Activated T-cell treated with anti-CD3 and anti-CD28 coated beads, Interleukin-2, amount 50 U/mL, for 24 hours (primary cell): ENCODE measurements at regions not wholly inside any gene's neighbourhood (a gene's known extent, or its start where the extent isn't known, plus 50 kb on each side); places are given as distances from the start of the nearest gene placed in this dataset.

Source experiments
- DNase-seq: peaks from one replicate; pipeline ENCODE4 v3.0.0-alpha.2; 2020
- H3K27ac Mint-ChIP-seq: 2 replicates; pipeline ENCODE4 v1.8.0; 2020; ENCODE audit warnings: mild to moderate bottlenecking, mixed read lengths
- H3K27me3 Mint-ChIP-seq: 2 replicates; pipeline ENCODE4 v1.8.0; 2020; ENCODE audit warnings: mixed read lengths
- H3K36me3 Mint-ChIP-seq: 2 replicates; pipeline ENCODE4 v1.8.0; 2020; ENCODE audit warnings: low read depth, mixed read lengths
- H3K4me1 Mint-ChIP-seq: 2 replicates; pipeline ENCODE4 v1.8.0; 2020; ENCODE audit warnings: low read depth, mixed read lengths
- H3K4me3 Mint-ChIP-seq: 2 replicates; pipeline ENCODE4 v1.8.0; 2020; ENCODE audit warnings: mild to moderate bottlenecking, moderate library complexity, mixed read lengths
- H3K9me3 Mint-ChIP-seq: 2 replicates; pipeline ENCODE4 v1.8.0; 2020; ENCODE audit warnings: mixed read lengths

DNA sequence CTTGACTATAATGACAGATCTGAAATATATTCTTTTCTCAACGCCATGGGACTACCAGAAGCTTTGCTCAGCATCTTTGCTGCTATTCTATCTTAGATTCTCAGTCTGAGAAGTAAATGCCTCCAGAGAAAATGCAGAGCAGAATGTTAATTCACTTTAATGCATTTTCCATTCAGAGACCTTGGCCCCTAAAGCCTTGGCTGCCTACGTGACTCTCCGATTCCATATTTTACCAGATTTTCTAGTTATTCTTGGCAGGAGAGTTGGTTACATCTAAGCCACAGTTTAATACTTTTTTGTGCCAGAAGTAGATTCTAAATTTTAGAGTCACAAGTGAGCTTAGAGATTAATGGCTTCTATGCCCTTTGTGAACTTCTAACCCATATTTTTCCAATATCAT is 837.1 kb upstream of the POU3F3 start:
- Mint-ChIP-seq H3K27me3 (no peaks in the 10 kb centered on the region), H3K4me3 (no peak overlapping the region), H3K4me1 (no peaks in the 10 kb centered on the region), H3K9me3 (peaks cover 20% of the 10 kb centered on the region), H3K36me3 (no peaks in the 10 kb centered on the region), H3K27ac (no peak overlapping the region)
- no peak for DNase-seq

GRCh38 chr2:104023306-104023705 is 830.6 kb upstream of the POU3F3 start:
- no peak for DNase-seq
- Mint-ChIP-seq H3K9me3 (peaks cover 13% of the 10 kb centered on the region), H3K4me3 (no peak overlapping the region), H3K27ac (no peak overlapping the region), H3K36me3 (no peaks in the 10 kb centered on the region), H3K27me3 (no peaks in the 10 kb centered on the region), H3K4me1 (no peaks in the 10 kb centered on the region)

DNA sequence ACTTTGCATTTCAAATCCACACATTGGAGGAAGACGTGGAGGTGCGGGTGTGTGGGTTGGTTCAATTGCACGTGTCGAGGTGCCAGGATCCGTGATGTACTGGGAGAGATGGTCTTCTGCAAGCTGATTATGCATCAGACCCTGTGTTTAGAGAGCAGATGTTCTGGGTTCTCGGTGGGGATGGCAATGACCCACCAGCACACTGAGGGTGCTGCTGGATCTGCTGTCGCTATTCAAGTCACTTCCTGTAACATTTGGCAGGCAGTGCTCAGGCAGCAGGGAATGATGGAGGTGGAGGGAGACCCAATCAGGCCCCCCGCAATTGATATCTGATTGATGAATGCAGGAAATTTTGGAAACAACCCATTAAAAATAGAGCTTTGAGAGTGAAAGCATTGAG is 830.1 kb upstream of the POU3F3 start:
- Mint-ChIP-seq H3K27ac (no peak overlapping the region), H3K9me3 (peaks cover 11% of the 10 kb centered on the region), H3K27me3 (no peaks in the 10 kb centered on the region), H3K4me1 (no peaks in the 10 kb centered on the region), H3K4me3 (no peak overlapping the region), H3K36me3 (no peaks in the 10 kb centered on the region)
- DNase-seq: no peak

- Mint-ChIP-seq H3K4me3 (no peak overlapping the region), H3K36me3 (no peaks in the 10 kb centered on the region), H3K9me3 (peaks cover 9% of the 10 kb centered on the region), H3K27me3 (no peaks in the 10 kb centered on the region), H3K4me1 (no peaks in the 10 kb centered on the region), H3K27ac (no peak overlapping the region)
- no peak for DNase-seq
Observed at GRCh38 chr2:104025295-104025694, 828.6 kb upstream of the POU3F3 start.

- Mint-ChIP-seq H3K4me3 (no peak overlapping the region), H3K27me3 (no peaks in the 10 kb centered on the region), H3K9me3 (peaks cover 4% of the 10 kb centered on the region), H3K36me3 (no peaks in the 10 kb centered on the region), H3K27ac (no peak overlapping the region), H3K4me1 (no peaks in the 10 kb centered on the region)
- DNase-seq: no peak
Observed at GRCh38 chr2:104026725-104027124, 827.2 kb upstream of the POU3F3 start.

DNA sequence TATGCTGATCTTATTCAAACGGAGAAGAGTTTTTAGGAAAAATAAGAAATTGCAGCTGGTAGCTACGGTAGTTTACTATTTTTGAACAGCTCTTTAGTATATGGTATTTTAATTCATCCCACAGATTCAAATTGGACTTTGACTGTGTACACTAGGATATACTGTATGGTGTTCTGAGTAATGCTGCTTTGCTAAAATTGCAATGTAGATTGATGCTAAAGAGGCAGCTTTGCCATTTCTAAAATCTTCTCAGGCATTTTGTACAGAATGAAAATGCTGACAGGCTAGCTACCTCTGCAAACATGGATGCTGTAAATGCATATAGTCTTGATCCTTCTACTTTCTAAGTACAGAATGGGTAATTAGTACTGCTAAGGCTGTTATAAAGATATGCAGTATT is 826.6 kb upstream of the POU3F3 start:
- peaks cover 2% of the 10 kb centered on the region for H3K9me3 Mint-ChIP-seq
- DNase-seq: no peak
- no peaks in the 10 kb centered on the region for H3K4me1 Mint-ChIP-seq
- no peaks in the 10 kb centered on the region for H3K27me3 Mint-ChIP-seq
- no peaks in the 10 kb centered on the region for H3K36me3 Mint-ChIP-seq
- no peak overlapping the region for H3K27ac Mint-ChIP-seq
- no peak overlapping the region for H3K4me3 Mint-ChIP-seq

GRCh38 chr2:104028061-104028460 is 825.9 kb upstream of the POU3F3 start:
- no peaks in the 10 kb centered on the region for H3K4me1 Mint-ChIP-seq
- no peaks in the 10 kb centered on the region for H3K27me3 Mint-ChIP-seq
- H3K9me3 Mint-ChIP-seq: peaks cover 2% of the 10 kb centered on the region
- no peaks in the 10 kb centered on the region for H3K36me3 Mint-ChIP-seq
- DNase-seq: no peak
- no peak overlapping the region for H3K4me3 Mint-ChIP-seq
- H3K27ac Mint-ChIP-seq: no peak overlapping the region

- DNase-seq: no peak
- no peak overlapping the region for H3K27ac Mint-ChIP-seq
- no peaks in the 10 kb centered on the region for H3K4me1 Mint-ChIP-seq
- H3K4me3 Mint-ChIP-seq: no peak overlapping the region
- H3K36me3 Mint-ChIP-seq: no peaks in the 10 kb centered on the region
- no peaks in the 10 kb centered on the region for H3K27me3 Mint-ChIP-seq
- peaks cover 10% of the 10 kb centered on the region for H3K9me3 Mint-ChIP-seq
Observed at GRCh38 chr2:104033399-104033798, 820.5 kb upstream of the POU3F3 start.

DNA sequence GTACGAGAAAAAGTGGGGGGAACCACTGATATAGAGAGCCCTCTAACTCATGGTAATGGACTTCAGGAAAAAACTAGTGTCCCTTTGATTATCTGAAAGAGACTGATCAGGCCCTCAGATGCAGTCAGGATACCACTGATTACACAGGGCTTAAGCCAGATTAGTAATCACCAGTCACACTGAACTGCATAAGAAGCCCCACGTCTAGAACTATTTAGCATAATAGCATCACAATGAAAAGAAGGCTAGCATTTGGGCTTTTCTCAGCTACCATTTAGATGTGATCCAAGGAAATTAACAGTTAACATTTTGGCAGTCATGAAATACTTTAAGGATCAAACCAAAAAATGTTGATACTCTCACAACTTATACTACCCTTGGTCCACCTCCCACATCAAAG is 813.1 kb upstream of the POU3F3 start:
- Mint-ChIP-seq H3K27ac (no peak overlapping the region), H3K4me1 (no peaks in the 10 kb centered on the region), H3K4me3 (no peak overlapping the region), H3K9me3 (peaks cover 6% of the 10 kb centered on the region), H3K36me3 (no peaks in the 10 kb centered on the region), H3K27me3 (no peaks in the 10 kb centered on the region)
- no peak for DNase-seq

- H3K9me3 Mint-ChIP-seq: peaks cover 4% of the 10 kb centered on the region
- no peaks in the 10 kb centered on the region for H3K27me3 Mint-ChIP-seq
- no peaks in the 10 kb centered on the region for H3K4me1 Mint-ChIP-seq
Observed at GRCh38 chr2:104041351-104041750, 812.6 kb upstream of the POU3F3 start.

GRCh38 chr2:104043864-104044263 is 810.1 kb upstream of the POU3F3 start:
- DNase-seq: no peak
- no peaks in the 10 kb centered on the region for H3K4me1 Mint-ChIP-seq
- no peaks in the 10 kb centered on the region for H3K36me3 Mint-ChIP-seq
- no peaks in the 10 kb centered on the region for H3K27me3 Mint-ChIP-seq
- H3K4me3 Mint-ChIP-seq: no peak overlapping the region
- no peaks in the 10 kb centered on the region for H3K9me3 Mint-ChIP-seq
- no peak overlapping the region for H3K27ac Mint-ChIP-seq

More at GRCh38 chr2:104041351-104041750, 812.6 kb upstream of the POU3F3 start:
- Mint-ChIP-seq H3K4me3 (no peak overlapping the region), H3K36me3 (no peaks in the 10 kb centered on the region), H3K27ac (no peak overlapping the region)
- DNase-seq: no peak

GRCh38 chr2:104045071-104045470 is 808.8 kb upstream of the POU3F3 start:
- Mint-ChIP-seq H3K27ac (no peak overlapping the region), H3K27me3 (no peaks in the 10 kb centered on the region), H3K4me1 (no peaks in the 10 kb centered on the region), H3K36me3 (no peaks in the 10 kb centered on the region), H3K4me3 (no peak overlapping the region), H3K9me3 (no peaks in the 10 kb centered on the region)
- no peak for DNase-seq

DNA sequence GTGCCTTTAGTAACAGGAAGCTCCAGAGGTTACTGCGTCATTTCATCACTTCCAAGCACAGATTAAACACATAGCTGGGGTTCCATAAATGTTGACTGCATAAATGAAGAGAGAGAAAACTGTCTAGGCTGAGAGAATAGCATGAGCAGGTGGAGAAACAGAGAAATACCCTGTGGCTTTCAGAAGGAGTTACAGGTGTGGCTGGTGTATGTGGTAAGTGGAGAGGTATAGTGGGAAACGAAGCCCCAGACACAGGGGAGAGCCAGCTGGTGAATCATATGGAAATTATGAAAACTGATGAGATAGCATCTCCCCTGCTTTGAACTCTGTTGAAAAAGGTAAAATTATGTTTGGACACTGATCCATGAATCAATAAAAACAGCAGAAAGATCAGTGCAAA is 807.4 kb upstream of the POU3F3 start:
- no peaks in the 10 kb centered on the region for H3K9me3 Mint-ChIP-seq
- no peaks in the 10 kb centered on the region for H3K4me1 Mint-ChIP-seq
- H3K27me3 Mint-ChIP-seq: no peaks in the 10 kb centered on the region
- no peak for DNase-seq
- no peak overlapping the region for H3K4me3 Mint-ChIP-seq
- no peaks in the 10 kb centered on the region for H3K36me3 Mint-ChIP-seq
- no peak overlapping the region for H3K27ac Mint-ChIP-seq

DNA sequence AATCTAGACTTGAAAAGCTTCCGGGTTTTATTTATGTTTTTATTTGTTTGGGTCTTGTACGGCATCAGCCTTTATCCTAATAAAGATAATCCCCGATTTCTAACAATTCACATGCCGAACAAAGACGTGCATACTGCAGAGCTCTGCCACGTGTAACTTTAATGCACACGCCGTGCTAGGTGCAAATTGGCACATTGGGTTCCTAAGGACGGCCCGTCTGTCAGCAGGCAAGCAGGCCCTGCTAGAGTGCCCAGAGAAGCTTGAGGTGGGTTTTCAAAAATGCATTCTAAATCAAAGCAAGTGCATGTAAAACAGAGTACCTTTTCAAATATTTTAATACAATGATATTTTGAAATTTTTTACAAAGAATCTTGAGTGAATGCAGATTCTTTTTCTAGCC is 806.4 kb upstream of the POU3F3 start:
- H3K4me1 Mint-ChIP-seq: no peaks in the 10 kb centered on the region
- no peaks in the 10 kb centered on the region for H3K9me3 Mint-ChIP-seq
- no peak for DNase-seq
- H3K4me3 Mint-ChIP-seq: no peak overlapping the region
- H3K27ac Mint-ChIP-seq: no peak overlapping the region
- no peaks in the 10 kb centered on the region for H3K36me3 Mint-ChIP-seq
- no peaks in the 10 kb centered on the region for H3K27me3 Mint-ChIP-seq

GRCh38 chr2:104049438-104049837 is 804.5 kb upstream of the POU3F3 start:
- Mint-ChIP-seq H3K27me3 (no peaks in the 10 kb centered on the region), H3K4me1 (no peaks in the 10 kb centered on the region), H3K27ac (no peak overlapping the region), H3K4me3 (no peak overlapping the region), H3K9me3 (peaks cover 2% of the 10 kb centered on the region), H3K36me3 (no peaks in the 10 kb centered on the region)
- no peak for DNase-seq

DNA sequence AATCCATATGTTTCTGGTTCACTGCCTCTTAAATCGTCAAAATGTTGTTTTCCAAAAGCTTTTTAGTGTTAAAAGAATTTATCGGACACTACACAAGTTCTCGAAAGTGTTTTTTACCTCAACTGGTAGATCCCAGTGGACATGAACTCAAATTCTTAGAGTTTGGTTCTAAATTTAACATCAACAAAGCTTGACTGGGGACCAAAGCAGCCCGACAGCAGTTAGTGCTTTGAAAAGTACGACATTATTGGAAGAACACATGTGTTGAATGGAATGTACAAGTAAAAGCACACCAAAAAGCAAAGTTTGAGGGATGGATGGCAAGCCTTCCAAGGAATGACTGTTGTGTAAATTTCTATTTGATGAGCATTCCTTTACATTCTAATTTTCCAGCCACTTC is 803.9 kb upstream of the POU3F3 start:
- no peak overlapping the region for H3K4me3 Mint-ChIP-seq
- no peak for DNase-seq
- H3K9me3 Mint-ChIP-seq: peaks cover 4% of the 10 kb centered on the region
- no peaks in the 10 kb centered on the region for H3K27me3 Mint-ChIP-seq
- H3K4me1 Mint-ChIP-seq: no peaks in the 10 kb centered on the region
- H3K36me3 Mint-ChIP-seq: no peaks in the 10 kb centered on the region
- H3K27ac Mint-ChIP-seq: no peak overlapping the region
